WTC11 (cell line): ENCODE measurements at regions not wholly inside any gene's neighbourhood (a gene's known extent, or its start where the extent isn't known, plus 50 kb on each side); places are given as distances from the start of the nearest gene placed in this dataset.

Source experiments
- GTF2I ChIP-seq: fragments of 250-450 bp; sonication (Bioruptor Pico); conservative IDR thresholded peaks from 2 replicates; pipeline ENCODE4 v1.4.0; 2021; ENCODE audit warnings: mild to moderate bottlenecking
- KAT7 ChIP-seq: sonication (generic); formaldehyde crosslinking; IDR thresholded peaks from 2 replicates; pipeline ENCODE4 v1.8.1; 2023; ENCODE audit warnings: missing genetic modification reagents, mild to moderate bottlenecking, borderline replicate concordance

GRCh38 chr21:30935889-30936168 is 54.4 kb upstream of the KRTAP11-1 start:
- TF ChIP-seq GTF2I (no peak), KAT7 (CRISPR knock-in tag) (no peak)
